Tibial nerve (tissue), 3 donors: ENCODE measurements at regions not wholly inside any gene's neighbourhood (a gene's known extent, or its start where the extent isn't known, plus 50 kb on each side); places are given as distances from the start of the nearest gene placed in this dataset.

ENCODE experiments used
- POLR2A ChIP-seq, 2 donors: fragments of 450-650 bp; IDR thresholded peaks; one replicate each; pipeline ENCODE4 v1.6.1; 2017; ENCODE audit warnings: antibody characterized with exemption in 2 of 2, mild to moderate bottlenecking in 2 of 2, moderate library complexity in 2 of 2
- TF ChIP-seq, protein P1 (sequence below), 5 experiments: fragments of 200-600 bp in 3 of 5; fragments of 450-650 bp in 2 of 5; sonication (generic) in 3 of 5; IDR thresholded peaks; one replicate each; pipeline ENCODE4 v1.5.1; 2016 to 2019; ENCODE audit warnings: antibody characterized with exemption in 5 of 5, mild to moderate bottlenecking in 3 of 5, moderate library complexity in 2 of 5

DNA sequence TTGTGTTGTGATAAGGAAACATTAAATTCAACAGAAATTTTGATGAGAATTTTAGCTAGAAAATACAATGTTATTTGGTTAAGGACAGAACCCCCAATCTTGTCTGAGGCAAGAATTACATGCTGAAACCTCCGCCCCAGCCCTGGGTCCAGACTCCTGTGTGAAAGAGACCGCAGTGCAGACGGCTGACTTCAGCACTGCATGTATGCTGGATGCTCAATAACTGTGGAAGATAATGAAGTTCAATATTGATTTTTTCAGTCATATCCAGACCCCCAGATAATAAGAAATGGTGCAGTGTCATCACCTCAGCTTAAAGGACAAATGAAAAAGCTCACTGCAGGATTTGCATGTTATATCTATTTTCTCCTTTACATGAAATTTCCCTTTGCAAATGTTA is 188.3 kb upstream of the CNTN4 start:
- TF ChIP-seq, protein P1, sequence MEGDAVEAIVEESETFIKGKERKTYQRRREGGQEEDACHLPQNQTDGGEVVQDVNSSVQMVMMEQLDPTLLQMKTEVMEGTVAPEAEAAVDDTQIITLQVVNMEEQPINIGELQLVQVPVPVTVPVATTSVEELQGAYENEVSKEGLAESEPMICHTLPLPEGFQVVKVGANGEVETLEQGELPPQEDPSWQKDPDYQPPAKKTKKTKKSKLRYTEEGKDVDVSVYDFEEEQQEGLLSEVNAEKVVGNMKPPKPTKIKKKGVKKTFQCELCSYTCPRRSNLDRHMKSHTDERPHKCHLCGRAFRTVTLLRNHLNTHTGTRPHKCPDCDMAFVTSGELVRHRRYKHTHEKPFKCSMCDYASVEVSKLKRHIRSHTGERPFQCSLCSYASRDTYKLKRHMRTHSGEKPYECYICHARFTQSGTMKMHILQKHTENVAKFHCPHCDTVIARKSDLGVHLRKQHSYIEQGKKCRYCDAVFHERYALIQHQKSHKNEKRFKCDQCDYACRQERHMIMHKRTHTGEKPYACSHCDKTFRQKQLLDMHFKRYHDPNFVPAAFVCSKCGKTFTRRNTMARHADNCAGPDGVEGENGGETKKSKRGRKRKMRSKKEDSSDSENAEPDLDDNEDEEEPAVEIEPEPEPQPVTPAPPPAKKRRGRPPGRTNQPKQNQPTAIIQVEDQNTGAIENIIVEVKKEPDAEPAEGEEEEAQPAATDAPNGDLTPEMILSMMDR (IDR thresholded peaks at IDR 0.05) = no peak
- TF ChIP-seq POLR2A (IDR thresholded peaks at IDR 0.05) = no peak
